ENCODE measurements at regions not wholly inside any gene's neighbourhood (a gene's known extent, or its start where the extent isn't known, plus 50 kb on each side); places are given as distances from the start of the nearest gene placed in this dataset.
"Not testable (repeated sequence)": the region's sequence is repeated elsewhere in the genome, so short reads cannot be mapped to it uniquely, and the experiment has no call there.

GRCh38 chr2:109669731-109670130 lies 55.6 kb downstream of the SOWAHC start:
- no peak for DNase-seq

GRCh38 chr2:109670556-109671411 lies 56.6 kb downstream of the SOWAHC start:
- no peak for DNase-seq

- DNase-seq, result no peak
Measured at GRCh38 chr2:109674894-109675534, 60.9 kb downstream of the SOWAHC start.

GRCh38 chr2:109675666-109676345 lies 61.6 kb downstream of the SOWAHC start:
- DNase-seq, result no peak

GRCh38 chr2:109676346-109676902 lies 62.3 kb downstream of the SOWAHC start:
- DNase-seq, result no peak

- not testable (repeated sequence) for DNase-seq
Measured at GRCh38 chr2:109677121-109677731, 63.1 kb downstream of the SOWAHC start.

- no peak for DNase-seq
Measured at GRCh38 chr2:109677835-109678580, 63.8 kb downstream of the SOWAHC start.

GRCh38 chr2:109678724-109679201 lies 64.6 kb downstream of the SOWAHC start:
- DNase-seq, result not testable (repeated sequence)

GRCh38 chr2:109679225-109679624 lies 65.1 kb downstream of the SOWAHC start:
- no peak for DNase-seq

- no peak for DNase-seq
Measured at GRCh38 chr2:109679626-109680025, 65.5 kb downstream of the SOWAHC start.

- DNase-seq, result no peak
Measured at GRCh38 chr2:109680523-109681297, 66.5 kb downstream of the SOWAHC start.

- DNase-seq, result no peak
Measured at GRCh38 chr2:109681633-109682380, 67.6 kb downstream of the SOWAHC start.

GRCh38 chr2:109683452-109683851 lies 69.3 kb downstream of the SOWAHC start:
- DNase-seq, result no peak

- DNase-seq, result no peak
Measured at GRCh38 chr2:109685453-109685852, 71.3 kb downstream of the SOWAHC start.

- no peak for DNase-seq
Measured at GRCh38 chr2:109686921-109687320, 72.8 kb downstream of the SOWAHC start.

GRCh38 chr2:109689182-109689930 lies 75.2 kb downstream of the SOWAHC start:
- DNase-seq, result no peak

GRCh38 chr2:109689973-109690372 lies 75.8 kb downstream of the SOWAHC start:
- no peak for DNase-seq

GRCh38 chr2:109690457-109690821 lies 76.3 kb downstream of the SOWAHC start:
- DNase-seq, result no peak

- no peak for DNase-seq
Measured at GRCh38 chr2:109690822-109691541, 76.8 kb downstream of the SOWAHC start.

Data from CD4-positive, alpha-beta T cell treated with Interleukin-17A for 1 hour (primary cell).